Right renal cortex interstitium (tissue), 3 donors: ENCODE measurements at regions not wholly inside any gene's neighbourhood (a gene's known extent, or its start where the extent isn't known, plus 50 kb on each side); places are given as distances from the start of the nearest gene placed in this dataset.

ENCODE experiments used
- DNase-seq, 3 donors: peaks; one replicate each; pipeline ENCODE4 v3.0.0-alpha.2; 2013; ENCODE audit warnings: low read depth in 3 of 3, low spot score in 2 of 3

DNA sequence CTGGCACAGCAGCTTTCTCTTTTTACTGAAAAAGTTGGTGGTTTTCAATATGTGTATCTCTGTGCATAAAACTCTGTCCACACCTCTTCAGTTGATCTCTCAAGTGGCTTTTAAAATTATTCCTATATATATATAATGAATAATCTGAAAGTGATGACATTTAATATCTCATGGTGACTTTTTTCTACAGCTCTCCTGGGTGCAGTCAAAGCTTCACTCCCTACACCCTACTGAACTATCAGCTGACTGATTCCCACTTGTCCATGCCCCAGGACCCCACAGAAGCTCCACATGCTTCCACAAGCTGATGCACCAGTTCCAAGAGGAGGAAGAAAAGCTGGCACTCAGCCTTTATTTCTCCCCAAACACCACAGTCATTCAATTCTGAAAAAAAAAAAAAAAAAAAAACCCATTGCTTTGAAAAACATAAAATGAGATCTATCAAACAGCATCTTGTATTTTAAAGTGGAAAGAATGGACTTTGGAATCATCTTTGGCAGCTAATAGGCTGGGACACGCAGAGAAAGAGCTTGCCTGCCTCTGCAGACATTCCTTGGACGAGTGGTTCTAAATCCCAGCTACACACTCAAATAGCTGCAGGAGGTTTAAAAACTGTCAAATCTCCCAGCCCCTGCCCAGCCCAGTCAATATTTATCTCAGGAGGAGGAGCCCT lies 75.3 kb upstream of the GDF10 start:
- no peak for DNase-seq

DNA sequence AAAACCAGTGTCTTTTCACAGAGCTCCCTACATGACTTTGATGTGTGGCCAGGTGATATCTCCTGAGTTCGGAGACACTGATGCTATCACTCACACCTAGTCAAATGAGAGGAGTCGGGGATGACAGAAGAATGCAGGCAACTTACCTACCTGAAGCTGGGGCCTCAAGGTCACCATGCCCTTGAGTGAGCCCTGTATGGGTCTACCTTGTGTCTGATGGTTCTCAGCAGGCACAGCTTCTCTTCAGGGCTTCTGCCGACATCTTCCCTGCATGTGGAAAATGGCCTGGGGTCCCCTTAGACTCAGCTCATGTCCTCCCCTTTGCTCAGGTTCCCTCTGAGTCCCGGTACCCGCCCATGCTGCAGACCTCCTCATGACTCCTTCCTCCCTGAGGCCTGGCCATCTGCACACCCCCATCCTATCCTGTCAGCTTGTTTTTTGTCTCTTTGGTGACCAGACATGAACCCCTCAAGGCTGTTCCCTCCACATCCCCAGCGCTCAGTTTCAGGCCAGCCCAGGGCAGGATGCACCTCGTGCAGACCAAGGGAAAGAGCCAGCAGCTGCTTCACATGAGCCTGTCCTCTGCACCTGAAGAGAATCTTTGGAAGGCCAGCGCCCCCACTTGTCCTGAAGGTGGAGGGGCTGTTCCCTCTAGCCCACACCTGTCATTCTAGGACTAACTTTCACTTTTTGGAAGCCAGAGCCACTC lies 74.6 kb upstream of the GDF10 start:
- no peak for DNase-seq

DNA sequence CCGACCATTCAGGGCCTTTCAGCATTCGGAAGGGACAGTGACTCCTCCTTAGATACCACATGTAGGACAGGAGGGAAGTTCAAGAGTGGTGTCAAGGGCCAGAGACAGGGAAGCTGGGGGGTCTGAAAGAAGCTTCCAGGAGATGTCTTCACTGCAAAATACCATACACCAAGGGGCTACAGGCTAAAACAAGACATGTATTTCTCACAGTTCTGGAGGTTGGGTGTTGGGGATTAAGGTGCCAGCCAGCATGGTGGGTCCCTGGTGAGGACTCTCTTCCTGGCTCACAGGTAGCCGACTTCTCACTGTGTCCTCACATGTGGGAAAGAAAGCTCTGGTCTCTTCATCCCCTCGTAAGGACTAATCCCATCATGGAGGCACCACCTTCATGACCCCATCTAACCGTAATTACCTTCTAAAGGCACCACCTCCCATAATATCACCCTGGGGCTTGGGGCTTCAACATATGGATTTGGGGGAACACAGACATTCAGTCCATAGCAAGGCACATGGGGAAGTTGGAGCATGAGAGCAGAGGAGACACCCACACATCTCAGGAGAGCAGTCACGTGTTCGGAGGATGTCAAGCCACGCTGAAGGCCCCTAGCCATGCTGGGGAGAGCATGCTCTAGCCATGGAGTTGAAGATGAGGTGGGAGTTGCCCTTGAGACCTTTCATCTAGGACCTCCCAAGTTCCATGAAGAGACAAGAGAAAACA lies 73.9 kb upstream of the GDF10 start:
- DNase-seq, result no peak

DNA sequence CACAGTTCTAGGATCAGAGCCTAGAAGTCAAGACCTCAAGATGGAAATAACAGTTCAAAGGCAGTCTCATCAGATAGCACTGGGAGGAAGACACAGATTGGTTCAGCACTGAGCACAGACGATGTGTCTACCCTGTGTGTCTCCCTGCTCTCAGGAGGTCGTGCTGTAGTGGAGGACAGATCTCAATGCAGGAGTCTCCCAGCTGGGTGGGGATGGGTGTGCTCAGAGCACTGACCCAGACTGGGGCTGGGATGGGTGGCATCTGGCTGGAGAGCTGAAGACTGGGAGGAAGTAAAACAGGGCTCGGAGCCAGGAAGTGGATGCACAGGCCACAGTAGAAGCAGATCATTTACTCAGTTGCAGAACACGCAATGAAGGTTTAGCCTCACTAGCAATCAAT lies 69.5 kb upstream of the GDF10 start:
- DNase-seq, result no peak

DNA sequence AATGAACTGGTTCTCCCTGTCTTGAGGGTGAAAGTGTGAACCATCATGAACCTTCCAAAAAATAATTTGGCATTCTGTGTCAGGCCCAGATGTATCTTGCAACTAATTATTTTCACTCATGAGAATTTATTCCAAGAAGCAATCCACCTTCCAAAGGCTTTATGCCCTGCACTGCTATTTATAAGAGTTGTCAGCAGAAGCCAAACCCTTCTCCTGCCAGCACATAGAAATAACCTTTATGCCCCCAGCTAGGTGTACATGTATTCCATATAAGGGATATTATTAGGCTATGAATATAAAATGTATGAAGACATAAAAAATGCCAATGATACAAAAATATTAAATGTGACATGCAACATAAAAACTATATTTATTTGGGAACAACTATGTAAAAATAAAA lies 69.0 kb upstream of the GDF10 start:
- DNase-seq, result no peak

DNA sequence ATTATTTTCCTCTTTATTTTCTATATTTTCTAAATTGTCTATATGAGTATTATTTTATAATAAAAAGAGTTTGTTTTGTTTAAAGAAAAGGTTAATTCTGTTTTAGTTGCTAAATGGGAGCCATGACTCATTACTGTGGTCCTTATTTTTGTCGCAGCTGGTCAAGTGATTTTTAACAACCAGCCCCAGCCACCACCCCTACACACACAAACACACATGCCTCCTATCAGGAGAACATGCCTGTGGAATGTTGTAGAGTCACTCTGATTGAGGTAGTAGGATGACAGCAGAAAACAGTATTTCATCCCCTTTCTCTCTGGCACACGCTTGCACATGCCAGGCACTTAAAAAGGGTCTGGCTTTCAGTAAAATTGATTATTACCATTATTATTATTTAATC lies 68.6 kb upstream of the GDF10 start:
- no peak for DNase-seq

DNA sequence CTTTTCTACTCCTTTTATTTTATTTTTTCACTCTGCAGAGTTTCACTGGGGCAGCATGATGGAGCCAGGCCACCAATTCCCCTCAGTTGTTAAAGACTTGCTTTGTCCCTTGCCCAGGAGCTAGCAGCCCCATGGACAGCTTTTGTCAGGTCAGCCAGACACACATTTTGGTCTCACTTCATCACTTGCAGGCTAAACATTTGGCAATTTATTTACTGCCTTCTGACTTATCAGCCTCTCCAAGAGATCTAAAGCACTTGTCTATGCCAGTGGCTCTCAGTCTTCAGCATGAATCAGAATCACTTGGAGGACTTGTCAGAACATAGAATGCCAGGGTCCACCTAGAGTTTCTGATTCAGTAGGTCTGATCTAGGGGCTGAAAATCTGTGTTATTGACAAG lies 66.4 kb upstream of the GDF10 start:
- no peak for DNase-seq

DNA sequence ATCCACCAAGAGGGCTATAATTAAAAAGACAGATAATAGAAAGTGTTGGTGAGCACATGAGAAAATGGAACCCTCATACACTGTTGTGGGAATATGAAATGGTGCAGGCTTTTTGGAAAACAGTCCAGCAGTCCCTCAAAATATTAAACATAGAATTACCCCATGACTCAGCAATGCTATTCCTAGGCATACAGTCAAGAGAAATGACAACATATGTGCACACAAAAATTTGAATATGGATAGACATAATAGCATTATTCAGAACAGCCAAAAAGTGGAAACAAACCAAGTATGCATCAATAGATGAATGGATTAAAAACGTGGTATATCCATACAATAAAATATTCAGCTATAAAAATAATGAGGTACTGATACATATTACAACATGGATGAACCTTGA lies 64.5 kb upstream of the GDF10 start:
- no peak for DNase-seq

DNA sequence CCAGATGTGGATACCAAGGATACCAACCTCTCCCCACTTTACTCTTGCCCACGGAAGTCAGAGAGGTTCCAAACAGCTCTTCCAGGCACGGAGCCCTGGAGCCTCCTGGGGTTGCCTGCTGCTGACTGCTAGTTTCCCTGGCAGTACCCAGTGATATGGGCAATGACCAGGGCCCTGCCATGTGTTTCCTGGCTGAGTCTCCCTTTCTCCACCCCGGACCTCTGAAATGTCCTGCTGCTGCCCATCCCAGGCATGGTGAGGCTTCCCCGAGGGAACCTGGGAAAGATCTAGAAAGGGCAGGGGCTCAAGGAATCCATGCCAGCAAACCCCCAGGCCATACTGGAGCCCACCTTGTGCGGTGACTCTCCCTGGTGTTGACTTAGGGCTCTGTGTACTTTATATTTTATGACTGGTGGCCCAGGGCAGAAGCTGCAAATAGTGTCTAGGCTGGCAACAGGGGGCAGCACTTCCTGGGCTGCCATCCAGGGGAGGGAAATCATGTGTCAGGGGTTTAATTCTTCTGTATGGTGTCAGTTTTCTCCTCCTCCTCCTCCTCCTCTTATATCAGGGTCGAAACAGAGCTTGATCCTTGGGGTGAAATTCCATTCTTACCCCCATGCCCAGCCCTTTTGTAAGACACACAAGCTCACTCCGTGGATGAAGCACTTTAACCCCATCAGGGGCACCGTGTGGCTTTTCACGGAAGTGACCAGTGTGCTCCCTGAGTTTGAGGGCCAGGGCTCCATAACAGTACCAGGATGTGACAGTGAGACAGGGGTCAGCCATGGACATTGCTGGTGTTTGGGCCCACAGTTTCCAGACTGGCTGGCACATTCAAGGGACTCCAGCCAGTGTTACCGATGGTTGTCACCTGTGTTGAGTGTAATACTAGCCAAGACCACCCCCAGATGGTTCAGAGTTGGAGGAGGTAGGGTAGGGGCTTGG lies 62.4 kb upstream of the GDF10 start:
- DNase-seq, result no peak

DNA sequence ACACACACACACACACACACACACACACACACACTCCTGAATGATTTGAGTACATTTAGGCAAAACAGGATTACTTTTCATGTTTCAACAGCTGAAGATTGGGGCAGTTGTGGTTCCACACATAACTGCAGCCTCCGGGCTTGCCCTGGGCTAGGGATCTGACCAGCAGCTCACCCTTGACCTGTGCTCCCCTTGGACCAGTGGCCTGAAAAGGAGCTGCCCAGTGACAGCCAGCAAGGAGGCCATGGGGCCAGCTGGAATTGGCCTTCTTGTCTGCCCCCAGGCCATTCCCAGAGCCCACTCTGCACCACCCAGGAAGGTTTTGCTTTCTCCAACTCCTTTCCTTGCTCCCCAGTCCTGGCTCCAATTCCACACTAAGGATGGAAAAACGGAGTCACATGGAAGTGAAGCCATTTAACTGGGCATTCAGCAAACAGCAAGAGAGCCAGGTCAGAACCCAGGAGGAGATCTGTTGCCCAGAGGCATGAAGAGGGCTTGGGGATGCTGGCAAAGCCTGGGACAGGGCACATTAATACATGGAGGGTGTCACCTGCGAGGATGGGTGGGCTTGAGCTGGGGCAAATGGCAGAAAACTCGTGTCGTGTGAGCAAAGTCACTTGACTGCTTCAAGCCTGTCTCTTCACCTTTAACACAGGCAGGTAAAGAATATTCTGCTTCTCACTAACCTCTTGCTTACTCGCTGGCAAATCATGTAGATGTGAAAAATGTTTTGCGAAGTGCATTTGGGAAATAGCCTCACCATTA lies 61.5 kb upstream of the GDF10 start:
- no peak for DNase-seq

DNA sequence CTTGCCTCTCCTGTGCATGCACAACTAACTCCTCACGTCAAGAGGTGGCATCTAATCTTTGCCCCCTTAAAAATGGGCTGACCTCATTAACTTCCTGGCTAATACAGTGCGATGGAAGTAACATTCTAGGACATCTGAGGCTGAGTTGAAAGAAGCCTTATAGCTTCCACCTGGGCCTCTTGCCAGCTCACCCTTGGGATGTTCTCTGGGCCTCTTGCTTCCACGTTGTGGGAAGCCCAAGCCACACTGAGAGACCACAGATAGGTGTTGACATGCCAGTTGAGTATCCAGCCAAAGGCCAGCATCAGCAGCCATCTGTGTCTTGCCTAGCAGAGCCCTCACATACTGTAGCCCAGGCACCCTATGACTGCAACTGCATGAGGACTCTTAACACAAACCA lies 60.8 kb upstream of the GDF10 start:
- DNase-seq, result no peak

DNA sequence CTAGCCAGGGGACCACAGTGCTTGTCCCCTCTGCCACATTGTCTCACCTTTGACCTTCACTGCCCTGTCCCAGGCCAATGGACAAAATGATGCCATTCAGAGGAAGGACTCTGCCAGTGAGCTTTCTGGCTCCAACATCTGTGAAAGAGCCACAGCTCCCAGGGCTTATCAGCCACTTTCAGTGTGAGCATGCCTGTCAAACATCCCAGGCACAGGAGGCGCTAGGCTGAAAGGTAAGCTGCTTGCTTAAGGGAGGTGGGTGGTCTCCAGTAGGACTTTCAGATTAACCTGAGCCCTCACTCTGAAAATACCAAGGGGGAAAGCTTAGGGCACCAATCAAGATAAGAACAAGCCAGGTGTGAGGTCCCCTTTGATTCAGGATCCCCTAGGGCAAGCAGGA lies 59.8 kb upstream of the GDF10 start:
- DNase-seq, result no peak

DNA sequence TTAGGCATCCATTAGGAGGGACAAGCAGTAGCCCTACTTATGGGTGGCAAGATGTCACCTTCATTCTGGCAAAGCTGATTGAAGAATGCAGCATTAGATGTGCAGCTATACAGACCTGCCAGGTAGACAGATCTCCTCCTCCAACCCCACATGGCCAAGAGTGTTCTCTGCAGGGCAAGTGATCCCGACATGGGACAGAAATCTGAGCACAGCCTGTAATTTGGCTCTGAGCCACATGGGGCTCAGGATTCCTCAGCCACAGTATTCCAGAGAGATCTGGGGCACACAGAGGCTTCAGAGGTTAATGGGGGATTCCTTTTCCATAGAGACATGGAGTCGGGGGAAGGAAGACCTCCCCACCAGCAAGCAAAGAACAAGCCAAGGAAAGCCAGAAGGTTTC lies 58.7 kb upstream of the GDF10 start:
- DNase-seq, result no peak

DNA sequence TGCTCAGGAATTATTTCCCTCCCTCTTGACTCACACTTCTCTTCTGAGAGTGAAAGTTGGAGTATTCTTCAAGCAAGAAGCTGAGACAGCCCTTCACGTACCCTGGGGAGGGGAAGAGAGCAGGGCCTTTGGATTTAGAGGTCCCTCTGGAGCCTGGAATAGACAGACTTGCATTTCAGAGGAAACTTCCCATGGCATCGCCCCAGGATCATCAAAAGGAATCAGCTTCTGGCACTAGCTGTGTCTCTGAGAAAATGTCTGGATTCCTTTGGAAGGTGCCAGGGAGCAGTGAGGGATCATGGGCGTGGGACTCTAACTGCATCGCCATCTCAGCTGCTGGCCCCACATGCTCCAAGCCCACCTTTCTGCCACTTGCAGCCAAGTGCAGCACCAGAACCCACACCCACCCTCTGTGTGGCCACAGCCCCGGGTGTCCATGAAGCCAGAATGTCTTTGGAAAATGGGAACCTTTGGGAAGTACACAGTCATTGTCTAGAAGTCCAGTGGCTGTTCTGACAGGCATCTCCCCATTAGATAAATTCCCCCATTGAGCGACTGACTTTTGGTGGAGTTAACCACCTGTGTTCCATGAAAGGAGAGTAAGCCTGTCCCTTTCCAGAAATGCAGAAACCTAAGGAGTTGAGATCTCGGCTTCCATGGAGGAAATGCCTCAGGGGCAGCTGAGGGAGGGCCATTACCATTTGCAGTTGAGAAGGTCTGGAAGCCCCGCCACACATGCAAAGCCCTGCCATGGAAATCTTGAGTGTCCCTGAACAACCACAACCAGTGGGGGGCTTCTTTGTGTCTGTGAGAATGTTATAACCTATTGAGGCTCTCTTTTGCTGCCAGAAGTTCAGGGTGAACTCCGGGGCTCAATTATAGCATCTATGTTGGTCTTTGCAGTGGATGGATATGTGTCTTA lies 57.8 kb upstream of the GDF10 start:
- DNase-seq, result no peak

DNA sequence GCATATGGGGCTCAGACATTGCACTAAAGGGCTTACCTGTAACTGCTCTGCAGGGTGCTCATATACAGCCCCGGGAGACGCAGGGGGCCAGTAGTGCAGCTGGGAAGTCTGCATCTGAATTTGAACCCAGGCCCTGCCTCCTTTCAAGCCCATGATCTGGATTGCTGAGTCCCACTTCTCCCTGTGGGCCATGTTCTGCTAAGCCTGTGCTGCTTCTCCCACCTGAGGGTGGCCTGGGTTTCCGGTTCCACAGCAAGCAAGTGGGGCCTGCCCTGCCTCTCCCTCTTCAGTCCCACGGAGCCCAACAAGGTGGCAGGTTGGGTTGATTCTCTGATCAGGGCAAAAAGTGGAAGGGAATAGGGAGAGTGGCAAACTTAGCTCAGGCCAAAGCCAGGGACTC lies 56.6 kb upstream of the GDF10 start:
- no peak for DNase-seq

DNA sequence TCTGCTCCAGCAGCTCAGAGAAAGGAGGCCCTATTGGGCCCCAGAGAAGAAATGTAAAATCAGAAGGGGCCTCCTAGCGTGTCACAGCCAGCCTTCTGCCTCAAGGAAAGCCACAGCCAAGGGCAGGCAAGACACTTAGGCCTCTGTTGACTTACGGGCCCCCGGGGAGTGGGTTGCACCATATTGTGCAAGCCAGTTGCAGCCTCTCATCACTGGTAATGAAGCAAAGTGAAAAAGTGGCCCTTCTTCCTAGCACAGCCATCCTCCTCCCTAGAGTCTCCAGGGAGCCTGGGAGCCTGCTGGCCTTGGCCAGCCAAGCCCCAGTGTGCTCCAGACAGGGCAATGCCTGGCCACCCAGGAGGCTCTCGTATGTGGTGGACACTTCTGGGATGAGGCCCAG lies 56.2 kb upstream of the GDF10 start:
- no peak for DNase-seq

DNA sequence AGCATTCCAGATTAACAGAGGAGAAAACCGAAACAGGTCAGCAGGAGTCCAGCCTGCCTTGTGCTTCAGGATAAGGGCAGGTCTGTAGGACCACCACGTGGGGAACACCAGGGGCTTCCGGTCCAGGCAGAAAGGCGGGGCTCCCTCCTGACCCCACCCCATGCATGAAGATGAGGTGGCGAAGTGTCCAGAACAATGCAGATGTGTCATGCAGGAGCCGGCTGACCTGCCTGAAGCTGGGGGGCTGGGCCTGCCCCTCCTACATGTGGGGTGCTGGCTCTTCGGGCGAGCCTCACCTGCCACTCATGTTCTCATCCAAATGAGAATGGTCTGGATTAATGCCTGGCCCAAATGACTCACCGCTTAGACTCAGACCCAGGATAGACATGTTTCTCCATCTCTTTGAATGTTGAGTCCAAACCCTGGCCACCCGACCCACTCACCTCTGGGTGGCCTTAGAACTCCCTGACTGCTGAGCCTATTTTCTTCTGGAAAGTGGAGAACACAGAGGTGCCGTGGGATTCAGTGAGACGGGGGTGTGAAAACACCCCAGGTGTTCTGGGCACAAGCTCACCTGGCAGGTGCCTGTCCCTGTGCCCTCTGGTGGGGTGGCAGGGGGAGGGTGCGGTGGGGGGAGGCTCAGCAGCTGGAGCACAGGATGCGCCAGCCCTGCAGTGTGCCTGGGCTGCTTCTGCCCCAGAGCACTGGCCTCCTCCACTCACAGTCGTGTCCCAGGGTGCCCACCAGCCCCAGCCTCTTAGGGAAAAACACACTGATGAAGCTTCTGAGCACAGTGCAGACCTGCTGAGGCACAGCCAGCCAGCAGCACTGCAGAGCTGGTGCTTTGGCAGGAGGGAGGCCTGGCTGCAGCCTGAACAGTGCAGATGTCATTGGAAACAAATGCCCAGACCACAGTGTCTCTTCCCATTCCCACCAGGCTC lies 55.2 kb upstream of the GDF10 start:
- no peak for DNase-seq

DNA sequence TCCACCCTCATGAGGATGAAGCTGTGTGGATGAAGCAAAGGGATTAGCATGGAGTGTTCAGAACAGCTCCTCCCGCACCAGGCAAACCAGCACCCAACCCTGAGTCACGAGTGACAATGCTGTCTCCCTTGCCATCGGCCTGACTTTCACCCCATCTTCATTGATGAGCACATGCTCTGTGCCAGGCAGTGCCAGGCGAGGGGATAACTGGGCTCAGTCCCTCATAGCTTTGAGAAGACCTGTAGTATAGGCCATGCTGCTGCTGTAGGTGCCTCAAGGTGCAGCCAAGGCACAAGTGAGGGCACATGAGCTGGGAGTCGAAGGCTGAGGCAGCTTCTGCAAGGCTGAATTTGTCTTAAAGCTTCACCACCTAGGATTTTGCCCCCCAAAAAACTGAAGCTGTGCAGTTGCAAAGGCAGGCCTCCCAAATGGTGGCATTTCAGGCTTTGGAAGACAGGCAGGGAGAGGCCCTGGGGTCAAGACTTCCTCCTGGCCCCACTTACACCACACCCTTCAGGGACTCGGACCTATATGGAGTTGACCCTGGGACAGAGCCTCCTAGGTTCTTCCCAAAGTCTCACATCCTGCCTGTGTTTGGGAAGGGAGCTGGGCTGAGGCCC lies 54.2 kb upstream of the GDF10 start:
- DNase-seq, result no peak
